IMR-90 (cell line): ENCODE measurements at regions not wholly inside any gene's neighbourhood (a gene's known extent, or its start where the extent isn't known, plus 50 kb on each side); places are given as distances from the start of the nearest gene placed in this dataset.

ENCODE experiments used
- CTCF ChIP-seq: conservative IDR thresholded peaks from 2 replicates; pipeline ENCODE4 v1.5.1; 2012; ENCODE audit warnings: mild to moderate bottlenecking, low read depth, low read length, improper control_type of control experiment
- RAD21 ChIP-seq: IDR thresholded peaks from 2 replicates; pipeline ENCODE4 v1.6.1; 2012; ENCODE audit warnings: low read length, improper control_type of control experiment
- SMC3 ChIP-seq: fragments of 150-350 bp; IDR thresholded peaks from 2 replicates; pipeline ENCODE4 v1.6.1; 2016; ENCODE audit warnings: low read depth, mild to moderate bottlenecking, antibody characterized with exemption, low read length, moderate library complexity

DNA sequence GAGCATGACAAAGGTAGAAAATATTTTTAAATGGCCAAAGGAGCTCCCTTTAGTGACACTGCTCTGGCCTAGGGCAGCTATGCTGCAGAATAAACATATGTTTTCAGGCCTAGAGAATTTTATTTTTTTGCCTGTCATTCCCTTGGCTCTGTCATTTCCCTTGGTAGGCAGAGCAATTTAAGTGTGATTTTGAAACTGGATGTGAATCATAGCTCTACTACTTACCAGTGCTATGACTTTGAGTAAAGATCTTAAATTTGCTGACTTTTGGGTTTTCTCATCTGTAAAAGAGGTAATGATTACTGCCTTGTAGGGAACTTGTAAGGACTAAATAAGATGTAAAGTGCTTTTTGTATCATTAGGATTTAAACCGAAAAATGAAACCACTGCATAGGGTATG, 189.0 kb upstream of the ZRANB2 start:
- TF ChIP-seq RAD21 (no peak), SMC3 (no peak), CTCF (no peak)
